Choroid plexus epithelial cell (primary cell): ENCODE measurements at regions not wholly inside any gene's neighbourhood (a gene's known extent, or its start where the extent isn't known, plus 50 kb on each side); places are given as distances from the start of the nearest gene placed in this dataset.

Experiments used
- DNase-seq: peaks from one replicate; pipeline ENCODE4 v3.0.0-alpha.2; 2010; ENCODE audit warnings: low read depth
- H3K4me3 ChIP-seq: 2 replicates; pipeline ENCODE4 v1.5.1; 2011; ENCODE audit warnings: low read depth, mild to moderate bottlenecking, control low read depth, low read length, moderate library complexity
- CTCF ChIP-seq: conservative IDR thresholded peaks from 2 replicates; pipeline ENCODE4 v1.5.1; 2011; ENCODE audit warnings: low read depth, mild to moderate bottlenecking, control low read depth, inconsistent platforms, low read length, moderate library complexity

GRCh38 chr7:145020454-145020853, 184.6 kb upstream of the TPK1 start:
- no peak overlapping the region for H3K4me3 ChIP-seq
- DNase-seq: no peak
- no peak for TF ChIP-seq CTCF

- no peak for TF ChIP-seq CTCF
- no peak overlapping the region for H3K4me3 ChIP-seq
- no peak for DNase-seq
Observed at GRCh38 chr7:145016068-145016467, 180.2 kb upstream of the TPK1 start.

- no peak for TF ChIP-seq CTCF
- DNase-seq: no peak
- no peak overlapping the region for H3K4me3 ChIP-seq
Observed at GRCh38 chr7:145009876-145010275, 174.0 kb upstream of the TPK1 start.

GRCh38 chr7:145005601-145006000, 169.7 kb upstream of the TPK1 start:
- no peak for TF ChIP-seq CTCF
- no peak overlapping the region for H3K4me3 ChIP-seq
- DNase-seq: no peak

GRCh38 chr7:144997512-144997911, 161.7 kb upstream of the TPK1 start:
- no peak for TF ChIP-seq CTCF
- H3K4me3 ChIP-seq: no peak overlapping the region
- DNase-seq: no peak

- H3K4me3 ChIP-seq: no peak overlapping the region
- TF ChIP-seq CTCF: no peak
- no peak for DNase-seq
Observed at GRCh38 chr7:144995495-144995894, 159.6 kb upstream of the TPK1 start.

GRCh38 chr7:144991041-144991440, 155.2 kb upstream of the TPK1 start:
- no peak overlapping the region for H3K4me3 ChIP-seq
- TF ChIP-seq CTCF: no peak
- no peak for DNase-seq
